PC-9 (cell line): ENCODE measurements at regions not wholly inside any gene's neighbourhood (a gene's known extent, or its start where the extent isn't known, plus 50 kb on each side); places are given as distances from the start of the nearest gene placed in this dataset.

Experiments used
- BruUV-seq: library from RNA; stranded (reverse); fragments of 400-500 nt; replicated peaks from 2 replicates; lab custom pipeline; 2021; lab: Mats Ljungman, UMichigan
- CTCF ChIA-PET: fragments of 300-600 bp; sonication (Branson Sonifier 250); formaldehyde crosslinking; loops from one replicate; lab custom pipeline; 2022; ENCODE audit warnings: antibody characterized with exemption; lab: Charles Lee
- POLR2A ChIA-PET: fragments of 300-600 bp; sonication (Branson Sonifier 250); formaldehyde crosslinking; loops from one replicate; lab custom pipeline; 2022; ENCODE audit warnings: antibody characterized with exemption; ENCODE audit not compliant: unreplicated experiment; lab: Charles Lee
- DNase-seq, 2 experiments: peaks; one replicate each; pipeline versions ENCODE4 v3.0.0 to v3.0.0-alpha.2; 2015 to 2022; ENCODE audit warnings: mixed read lengths in 1 of 2
- H2AFZ ChIP-seq: fragments of 200-600 bp; sonication (generic); 2 replicates; pipeline ENCODE4 v1.8.1; 2017; ENCODE audit warnings: antibody characterized with exemption
- H3F3A ChIP-seq: fragments of 200-600 bp; sonication (generic); 2 replicates; pipeline ENCODE4 v1.8.1; 2017; ENCODE audit warnings: antibody characterized with exemption, mild to moderate bottlenecking, low read depth; ENCODE audit not compliant: insufficient read depth
- H3K27ac ChIP-seq: fragments of 200-600 bp; sonication (generic); 2 replicates; pipeline ENCODE4 v1.6.1; 2016; ENCODE audit warnings: mixed run types
- H3K27me3 ChIP-seq: fragments of 200-600 bp; sonication (generic); 2 replicates; pipeline ENCODE4 v1.6.1; 2016; ENCODE audit warnings: low read depth, mixed run types; ENCODE audit not compliant: insufficient read depth
- H3K36me3 ChIP-seq: fragments of 200-600 bp; sonication (generic); 2 replicates; pipeline ENCODE4 v1.6.1; 2016; ENCODE audit warnings: low read depth, mixed run types
- H3K4me1 ChIP-seq: fragments of 200-600 bp; sonication (generic); replicated peaks from 2 replicates; pipeline ENCODE4 v1.6.1; 2016; ENCODE audit warnings: mixed run types; ENCODE audit not compliant: insufficient read depth
- H3K4me2 ChIP-seq: fragments of 200-600 bp; sonication (generic); 2 replicates; pipeline ENCODE4 v1.6.1; 2017; ENCODE audit warnings: mixed run types
- H3K4me3 ChIP-seq: fragments of 200-600 bp; sonication (generic); 2 replicates; pipeline ENCODE4 v1.6.1; 2016; ENCODE audit warnings: mixed run types
- H3K79me2 ChIP-seq: fragments of 200-600 bp; sonication (generic); 2 replicates; pipeline ENCODE4 v1.6.1; 2017; ENCODE audit warnings: low read depth, mixed run types
- H3K9me2 ChIP-seq: fragments of 200-600 bp; sonication (generic); 2 replicates; pipeline ENCODE4 v1.8.1; 2017; ENCODE audit warnings: mild to moderate bottlenecking; ENCODE audit not compliant: insufficient read depth
- H3K9me3 ChIP-seq: fragments of 200-600 bp; sonication (generic); 2 replicates; pipeline ENCODE4 v1.8.1; 2016; ENCODE audit warnings: low read depth; ENCODE audit not compliant: insufficient read depth
- H4K20me1 ChIP-seq: fragments of 200-600 bp; sonication (generic); 2 replicates; pipeline ENCODE4 v1.8.1; 2017; ENCODE audit not compliant: insufficient read depth
- CTCF ChIP-seq: fragments of 200-600 bp; sonication (generic); conservative IDR thresholded peaks from 2 replicates; pipeline ENCODE4 v1.6.1; 2017; ENCODE audit warnings: mixed run types, antibody characterized with exemption, mild to moderate bottlenecking, moderate library complexity
- EZH2 ChIP-seq: fragments of 200-600 bp; sonication (generic); IDR thresholded peaks from 2 replicates; pipeline ENCODE4 v1.8.0; 2017; ENCODE audit warnings: antibody characterized with exemption, low read depth
- intact Hi-C: fragments of 100-400 bp; cut with micrococcal nuclease; formaldehyde crosslinking; loops from one replicate; pipeline ENCODE4 v1.10.0; 2022; ENCODE audit not compliant: unreplicated experiment

GRCh38 chr11:122523846-122524805, 131.4 kb upstream of the UBASH3B start:
- Histone ChIP-seq H3F3A (no peaks in the 10 kb centered on the region), H3K9me2 (no peaks in the 10 kb centered on the region), H3K4me2 (no peak overlapping the region), H3K9me3 (no peaks in the 10 kb centered on the region), H3K4me1 (no peaks in the 10 kb centered on the region), H3K27me3 (peaks cover 10% of the 10 kb centered on the region; the same call in 1 of the 2 replicates), H3K36me3 (no peaks in the 10 kb centered on the region), H3K27ac (no peak overlapping the region), H3K4me3 (no peak overlapping the region), H2AFZ (no peak overlapping the region), H3K79me2 (no peaks in the 10 kb centered on the region), H4K20me1 (no peaks in the 10 kb centered on the region)
- no peak for TF ChIP-seq CTCF
- TF ChIP-seq EZH2: no peak
- BruUV-seq: no TSS peak
- POLR2A ChIA-PET: no interaction called here
- intact Hi-C loops: no loop called here
- DNase-seq: no peak
- CTCF ChIA-PET: interaction anchor here (0.6 kb wide), 1 partner anchor 49 kb away, joined by 12 read pairs; no protein-coding TSS in a partner anchor

GRCh38 chr11:122521626-122522025, 133.9 kb upstream of the UBASH3B start:
- H4K20me1 ChIP-seq: no peaks in the 10 kb centered on the region
- intact Hi-C loops: no loop called here
- no peak for DNase-seq
- no peaks in the 10 kb centered on the region for H3K79me2 ChIP-seq
- no peaks in the 10 kb centered on the region for H3K9me3 ChIP-seq
- no peaks in the 10 kb centered on the region for H3K36me3 ChIP-seq
- H3K27ac ChIP-seq: no peak overlapping the region
- ChIA-PET POLR2A (no interaction called here), CTCF (interaction anchor here (0.5 kb wide), 1 partner anchor 163 kb away, joined by 3 read pairs; no protein-coding TSS in a partner anchor)
- peaks cover 8% of the 10 kb centered on the region; the same call in 1 of the 2 replicates for H3K27me3 ChIP-seq
- no peaks in the 10 kb centered on the region for H3K9me2 ChIP-seq
- H3F3A ChIP-seq: no peaks in the 10 kb centered on the region
- no peak overlapping the region for H3K4me2 ChIP-seq
- H2AFZ ChIP-seq: no peak overlapping the region
- BruUV-seq: no TSS peak
- TF ChIP-seq EZH2 (no peak), CTCF (no peak)
- H3K4me3 ChIP-seq: no peak overlapping the region
- no peaks in the 10 kb centered on the region for H3K4me1 ChIP-seq

- no peak for DNase-seq
- BruUV-seq: no TSS peak
- Histone ChIP-seq H2AFZ (no peak overlapping the region), H3K27ac (no peak overlapping the region), H4K20me1 (no peaks in the 10 kb centered on the region), H3K4me3 (no peak overlapping the region), H3K36me3 (no peaks in the 10 kb centered on the region), H3F3A (no peaks in the 10 kb centered on the region), H3K27me3 (peaks cover 36% of the 10 kb centered on the region; the same call in 1 of the 2 replicates), H3K9me3 (no peaks in the 10 kb centered on the region), H3K4me1 (no peaks in the 10 kb centered on the region), H3K4me2 (no peak overlapping the region), H3K9me2 (no peaks in the 10 kb centered on the region), H3K79me2 (no peaks in the 10 kb centered on the region)
- TF ChIP-seq CTCF (no peak), EZH2 (no peak)
- CTCF ChIA-PET: no interaction called here
- POLR2A ChIA-PET: no interaction called here
- intact Hi-C loops: no loop called here
Observed at GRCh38 chr11:122517403-122518379, 137.8 kb upstream of the UBASH3B start.
